HEK293 (cell line): ENCODE measurements at regions not wholly inside any gene's neighbourhood (a gene's known extent, or its start where the extent isn't known, plus 50 kb on each side); places are given as distances from the start of the nearest gene placed in this dataset.

Experiments
- CTCF ChIA-PET: fragments of 350-600 bp; formaldehyde crosslinking; extraction: SDS; loops from one replicate; lab custom pipeline; 2021; ENCODE audit warnings: antibody characterized with exemption; lab: Yijun Ruan, JAX
- POLR2A ChIA-PET: fragments of 300-600 bp; formaldehyde crosslinking; extraction: SDS; loops from one replicate; lab custom pipeline; 2020; ENCODE audit warnings: antibody characterized with exemption, inconsistent platforms; lab: Yijun Ruan, JAX
- H3K27ac ChIP-seq: fragments of 200-500 bp; sonication (Bioruptor generic); 2 replicates; pipeline ENCODE4 v1.5.1; 2014; ENCODE audit warnings: low read depth, low read length, control low read depth, inconsistent platforms; ENCODE audit errors: extremely low read depth
- H3K36me3 ChIP-seq, 2 experiments: fragments of 200-500 bp in 1 of 2; sonication (Bioruptor generic) in 1 of 2; 1 replicate in 1 of 2; 2 replicates in 1 of 2; pipeline ENCODE4 v1.5.1; 2014 to 2017; ENCODE audit warnings: inconsistent platforms in 2 of 2, low read length in 2 of 2; ENCODE audit not compliant: control insufficient read depth in 2 of 2, insufficient read depth in 1 of 2
- H3K4me1 ChIP-seq: fragments of 200-500 bp; sonication (Bioruptor generic); 2 replicates; pipeline ENCODE4 v1.5.1; 2014; ENCODE audit warnings: mild to moderate bottlenecking, low read length, inconsistent platforms; ENCODE audit not compliant: control insufficient read depth, insufficient read depth
- H3K4me3 ChIP-seq: 2 replicates; pipeline ENCODE4 v1.5.1; 2011; ENCODE audit warnings: low read depth, mild to moderate bottlenecking, control low read depth, low read length, moderate library complexity
- H3K9me3 ChIP-seq: fragments of 200-500 bp; sonication (Bioruptor generic); 2 replicates; pipeline ENCODE4 v1.5.1; 2014; ENCODE audit warnings: low read depth, low read length, inconsistent platforms; ENCODE audit not compliant: control insufficient read depth, insufficient read depth
- AEBP2 ChIP-seq: fragments of 450-650 bp; formaldehyde crosslinking; IDR thresholded peaks from 2 replicates; pipeline ENCODE4 v1.5.1; 2016; ENCODE audit warnings: missing biosample characterization, missing genetic modification characterization, borderline replicate concordance
- BCL11A ChIP-seq: fragments of 450-650 bp; formaldehyde crosslinking; IDR thresholded peaks from 2 replicates; pipeline ENCODE4 v1.5.1; 2016; ENCODE audit warnings: low read depth, missing biosample characterization, missing genetic modification characterization
- EGR2 ChIP-seq: fragments of 450-650 bp; formaldehyde crosslinking; IDR thresholded peaks from 2 replicates; pipeline ENCODE4 v1.5.1; 2016; ENCODE audit warnings: low read depth, missing biosample characterization, missing genetic modification characterization
- GLI4 ChIP-seq: fragments of 450-650 bp; formaldehyde crosslinking; IDR thresholded peaks from 2 replicates; pipeline ENCODE4 v1.5.1; 2016; ENCODE audit warnings: missing biosample characterization, missing genetic modification characterization
- HIC1 ChIP-seq: fragments of 450-650 bp; formaldehyde crosslinking; IDR thresholded peaks from 2 replicates; pipeline ENCODE4 v1.5.1; 2016; ENCODE audit warnings: missing biosample characterization, missing genetic modification characterization
- KLF10 ChIP-seq: fragments of 450-650 bp; IDR thresholded peaks from 2 replicates; pipeline ENCODE4 v1.5.1; 2018; ENCODE audit warnings: missing biosample characterization, mild to moderate bottlenecking, missing genetic modification characterization
- KLF9 ChIP-seq: fragments of 450-650 bp; formaldehyde crosslinking; IDR thresholded peaks from 2 replicates; pipeline ENCODE4 v1.5.1; 2016; ENCODE audit warnings: missing biosample characterization, missing genetic modification characterization, low read depth
- MEIS1 ChIP-seq: sonication (generic); formaldehyde crosslinking; IDR thresholded peaks from 2 replicates; pipeline ENCODE4 v1.8.1; 2022; ENCODE audit warnings: missing genetic modification reagents, mild to moderate bottlenecking, borderline replicate concordance
- OSR2 ChIP-seq: fragments of 450-650 bp; formaldehyde crosslinking; IDR thresholded peaks from 2 replicates; pipeline ENCODE4 v1.5.1; 2016; ENCODE audit warnings: missing biosample characterization, missing genetic modification characterization
- PRDM6 ChIP-seq: fragments of 450-650 bp; formaldehyde crosslinking; IDR thresholded peaks from 2 replicates; pipeline ENCODE4 v1.5.1; 2017; ENCODE audit warnings: missing biosample characterization, missing genetic modification characterization
- ZBTB21 ChIP-seq: fragments of 450-650 bp; formaldehyde crosslinking; IDR thresholded peaks from 2 replicates; pipeline ENCODE4 v1.5.1; 2017; ENCODE audit warnings: missing biosample characterization, missing genetic modification characterization
- ZBTB44 ChIP-seq: fragments of 450-650 bp; IDR thresholded peaks from 2 replicates; pipeline ENCODE4 v1.5.1; 2018; ENCODE audit warnings: missing biosample characterization, mild to moderate bottlenecking, missing genetic modification characterization
- ZNF138 ChIP-seq: fragments of 450-650 bp; formaldehyde crosslinking; IDR thresholded peaks from 2 replicates; pipeline ENCODE4 v1.5.1; 2016; ENCODE audit warnings: missing biosample characterization, missing genetic modification characterization, borderline replicate concordance
- ZNF184 ChIP-seq: fragments of 450-650 bp; IDR thresholded peaks from 2 replicates; pipeline ENCODE4 v1.5.1; 2018; ENCODE audit warnings: missing biosample characterization, mild to moderate bottlenecking, missing genetic modification characterization
- ZNF19 ChIP-seq: fragments of 450-650 bp; formaldehyde crosslinking; IDR thresholded peaks from 2 replicates; pipeline ENCODE4; 2016; ENCODE audit warnings: missing biosample characterization, missing genetic modification characterization, low read depth
- ZNF23 ChIP-seq: fragments of 450-650 bp; formaldehyde crosslinking; IDR thresholded peaks from 2 replicates; pipeline ENCODE4 v1.5.1; 2016; ENCODE audit warnings: missing biosample characterization, missing genetic modification characterization, borderline replicate concordance
- ZNF24 ChIP-seq: fragments of 450-650 bp; formaldehyde crosslinking; IDR thresholded peaks from 2 replicates; pipeline ENCODE4 v1.5.1; 2016; ENCODE audit warnings: missing biosample characterization, missing genetic modification characterization
- ZNF274 ChIP-seq, 2 experiments: fragments of 200-500 bp in 1 of 2; fragments of 450-650 bp in 1 of 2; sonication (Bioruptor generic) in 1 of 2; formaldehyde crosslinking in 1 of 2; IDR thresholded peaks; 2 replicates each; pipeline versions ENCODE4 v1.5.1 to v1.6.1; 2014 to 2016; ENCODE audit warnings: borderline replicate concordance in 1 of 2, inconsistent platforms in 1 of 2, low read length in 1 of 2, missing biosample characterization in 1 of 2, missing genetic modification characterization in 1 of 2
- ZNF416 ChIP-seq: fragments of 450-650 bp; formaldehyde crosslinking; IDR thresholded peaks from 2 replicates; pipeline ENCODE4 v1.5.1; 2016; ENCODE audit warnings: missing biosample characterization, missing genetic modification characterization
- ZNF449 ChIP-seq: fragments of 450-650 bp; formaldehyde crosslinking; IDR thresholded peaks from 2 replicates; pipeline ENCODE4 v1.5.1; 2017; ENCODE audit warnings: missing biosample characterization, mild to moderate bottlenecking, missing genetic modification characterization, moderate library complexity
- ZNF580 ChIP-seq: fragments of 450-650 bp; formaldehyde crosslinking; IDR thresholded peaks from 2 replicates; pipeline ENCODE4 v1.5.1; 2016; ENCODE audit warnings: missing biosample characterization, missing genetic modification characterization
- ZNF629 ChIP-seq: fragments of 450-650 bp; formaldehyde crosslinking; IDR thresholded peaks from 2 replicates; pipeline ENCODE4 v1.5.1; 2017; ENCODE audit warnings: missing biosample characterization, missing genetic modification characterization
- ZNF654 ChIP-seq: fragments of 450-650 bp; formaldehyde crosslinking; IDR thresholded peaks from 2 replicates; pipeline ENCODE4 v1.5.1; 2016; ENCODE audit warnings: low read depth, missing biosample characterization, missing genetic modification characterization

- TF ChIP-seq ZNF274 (IDR thresholded peaks at IDR 0.05; ENCODE audit: low read length) (no peak), ZNF274 (tag by site-specific recombination; IDR thresholded peaks at IDR 0.05; ENCODE audit: borderline replicate concordance) (no peak), OSR2 (tag by site-specific recombination) (peak; percentile 21; the same call in 1 of the 2 replicates), EGR2 (tag by site-specific recombination) (no peak), PRDM6 (tag by site-specific recombination) (0 out of 2 replicates have a peak, but pooled peaks have one; percentile 39), BCL11A (tag by site-specific recombination) (no peak), ZNF138 (tag by site-specific recombination) (no peak), ZBTB21 (tag by site-specific recombination) (no peak), MEIS1 (CRISPR knock-in tag) (no peak), AEBP2 (tag by site-specific recombination) (no peak), ZNF24 (no peak), KLF10 (tag by site-specific recombination) (peak; percentile 89), ZNF19 (tag by site-specific recombination) (no peak), KLF9 (tag by site-specific recombination) (no peak)
Measured at GRCh38 chr6:125361868-125362267, 60.1 kb upstream of the HDDC2 start (continued).

- CTCF ChIA-PET, result interaction anchor here (0.8 to 2.7 kb wide), 4 partner anchors 49 to 381 kb away, joined by 3 to 15 read pairs (median 4); no protein-coding TSS in a partner anchor
- H3K36me3 ChIP-seq, result no peaks in the 10 kb centered on the region
- peak overlapping the region; percentile 93 for H3K27ac ChIP-seq
- H3K4me1 ChIP-seq, result peaks cover 9% of the 10 kb centered on the region
- H3K9me3 ChIP-seq, result no peaks in the 10 kb centered on the region
- POLR2A ChIA-PET, result interaction anchor here (0.7 to 1.5 kb wide), 14 partner anchors 9 to 623 kb away, joined by 3 to 5 read pairs (median 3); partner anchors contain the start of genes NCOA7 and TRMT11
- H3K4me3 ChIP-seq, result peak overlapping the region; percentile 29
- no peak for TF ChIP-seq ZNF416 (tag by site-specific recombination)
- TF ChIP-seq ZNF184 (tag by site-specific recombination), result 0 out of 2 replicates have a peak, but pooled peaks have one; percentile 27
- TF ChIP-seq ZNF629 (tag by site-specific recombination), result peak; percentile 77
- no peak for TF ChIP-seq ZNF23
- TF ChIP-seq ZNF654 (tag by site-specific recombination), result 0 out of 2 replicates have a peak, but pooled peaks have one; percentile 11
- TF ChIP-seq ZNF449 (tag by site-specific recombination), result peak; percentile 8; the same call in 1 of the 2 replicates
- no peak for TF ChIP-seq ZNF580 (tag by site-specific recombination)
- peak; percentile 5; the same call in 1 of the 2 replicates for TF ChIP-seq GLI4 (tag by site-specific recombination)
- TF ChIP-seq HIC1 (tag by site-specific recombination), result peak; percentile 42; the same call in 1 of the 2 replicates
- TF ChIP-seq ZBTB44, result 0 out of 2 replicates have a peak, but pooled peaks have one; percentile 4
Measured at GRCh38 chr6:125363039-125363823, 61.5 kb upstream of the HDDC2 start.
